HG03196 (cell line): ENCODE measurements at regions not wholly inside any gene's neighbourhood (a gene's known extent, or its start where the extent isn't known, plus 50 kb on each side); places are given as distances from the start of the nearest gene placed in this dataset.

Experiments used
- ATAC-seq: cut with Tn5 transposase; IDR thresholded peaks from one replicate; pipeline ENCODE4 v1.9.1; 2021; ENCODE audit not compliant: unreplicated experiment

GRCh38 chr14:65185829-65186228 is 83.5 kb upstream of the MAX start:
- no peak for ATAC-seq

GRCh38 chr14:65186951-65187350 is 84.6 kb upstream of the MAX start:
- ATAC-seq, result no peak

- ATAC-seq, result no peak
Observed at GRCh38 chr14:65187421-65188049, 85.2 kb upstream of the MAX start.

GRCh38 chr14:65190312-65190711 is 88.0 kb upstream of the MAX start:
- ATAC-seq, result no peak

GRCh38 chr14:65191716-65192115 is 89.4 kb upstream of the MAX start:
- no peak for ATAC-seq

GRCh38 chr14:65192686-65193085 is 90.4 kb upstream of the MAX start:
- no peak for ATAC-seq

GRCh38 chr14:65193916-65194590 is 91.7 kb upstream of the MAX start:
- ATAC-seq, result no peak

GRCh38 chr14:65195042-65195719 is 92.9 kb upstream of the MAX start:
- peak; percentile 74 for ATAC-seq

GRCh38 chr14:65198346-65198745 is 96.0 kb upstream of the MAX start:
- ATAC-seq, result no peak

GRCh38 chr14:65200454-65200853 is 98.1 kb upstream of the MAX start:
- no peak for ATAC-seq

- ATAC-seq, result no peak
Observed at GRCh38 chr14:65203574-65203973, 101.3 kb upstream of the MAX start.

- ATAC-seq, result no peak
Observed at GRCh38 chr14:65204056-65204455, 101.7 kb upstream of the MAX start.

GRCh38 chr14:65206078-65206447 is 103.7 kb upstream of the MAX start:
- no peak for ATAC-seq

GRCh38 chr14:65206448-65207096 is 104.3 kb upstream of the MAX start:
- ATAC-seq, result peak; percentile 51

GRCh38 chr14:65208548-65208947 is 106.2 kb upstream of the MAX start:
- ATAC-seq, result no peak

- ATAC-seq, result no peak
Observed at GRCh38 chr14:65210118-65210821, 108.0 kb upstream of the MAX start.

- no peak for ATAC-seq
Observed at GRCh38 chr14:65210822-65211182, 108.5 kb upstream of the MAX start.

GRCh38 chr14:65211341-65211987 is 109.1 kb upstream of the MAX start:
- ATAC-seq, result no peak

GRCh38 chr14:65213316-65213715 is 111.0 kb upstream of the MAX start:
- ATAC-seq, result no peak

- no peak for ATAC-seq
Observed at GRCh38 chr14:65214741-65215140, 112.4 kb upstream of the MAX start.

GRCh38 chr14:65219353-65219752 is 117.0 kb upstream of the MAX start:
- ATAC-seq, result no peak
